ENCODE measurements at regions not wholly inside any gene's neighbourhood (a gene's known extent, or its start where the extent isn't known, plus 50 kb on each side); places are given as distances from the start of the nearest gene placed in this dataset.
"Not testable (repeated sequence)": the region's sequence is repeated elsewhere in the genome, so short reads cannot be mapped to it uniquely, and the experiment has no call there.

DNA sequence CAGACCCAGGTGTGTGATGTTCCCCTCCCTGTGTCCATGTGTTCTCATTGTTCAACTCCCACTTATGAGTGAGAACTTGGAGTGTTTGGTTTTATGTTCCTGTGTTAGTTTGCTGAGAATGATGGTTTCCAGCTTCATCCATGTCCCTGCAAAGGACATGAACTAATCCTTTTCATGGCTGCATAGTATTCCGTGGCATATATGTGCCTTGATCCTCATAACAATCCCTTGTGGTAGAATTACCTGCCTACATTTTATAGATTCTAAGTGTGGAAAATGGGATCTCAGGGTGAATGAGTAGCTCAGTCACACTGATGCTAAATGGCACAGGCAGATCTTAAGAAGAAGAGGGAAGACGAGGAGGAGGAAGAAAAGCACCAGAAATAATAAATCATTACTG lies 202.7 kb downstream of the ALDH8A1 start:
- TF ChIP-seq CTCF (IDR thresholded peaks at IDR 0.05; ENCODE audit: low read depth, low read length, poor library complexity, severe bottlenecking); EZH2phosphoT487 (IDR thresholded peaks at IDR 0.05; ENCODE audit: borderline replicate concordance, low read length): not testable (repeated sequence)

Measured in DOHH2 (cell line).